Coronary artery (tissue), 2 donors: ENCODE measurements at regions not wholly inside any gene's neighbourhood (a gene's known extent, or its start where the extent isn't known, plus 50 kb on each side); places are given as distances from the start of the nearest gene placed in this dataset.
A peak's percentile ranks its signal among the peaks of the same experiment; 100 is the strongest.
"Not testable (repeated sequence)": the region's sequence is repeated elsewhere in the genome, so short reads cannot be mapped to it uniquely, and the experiment has no call there.

Experiments used
- DNase-seq: peaks from one replicate; pipeline ENCODE4 v3.0.0-alpha.2; 2017; ENCODE audit warnings: low spot score
- H3K27ac ChIP-seq, 2 donors: fragments of 200-600 bp; sonication (generic); one replicate each; pipeline ENCODE4 v1.5.1; 2016 to 2019
- H3K4me3 ChIP-seq: fragments of 200-600 bp; sonication (generic); 2 replicates; pipeline ENCODE4 v1.5.1; 2016; ENCODE audit warnings: mild to moderate bottlenecking, moderate library complexity
- TF ChIP-seq, protein P1 (sequence below): fragments of 200-600 bp; sonication (generic); IDR thresholded peaks from one replicate; pipeline ENCODE4 v1.5.1; 2019; ENCODE audit warnings: antibody characterized with exemption

DNA sequence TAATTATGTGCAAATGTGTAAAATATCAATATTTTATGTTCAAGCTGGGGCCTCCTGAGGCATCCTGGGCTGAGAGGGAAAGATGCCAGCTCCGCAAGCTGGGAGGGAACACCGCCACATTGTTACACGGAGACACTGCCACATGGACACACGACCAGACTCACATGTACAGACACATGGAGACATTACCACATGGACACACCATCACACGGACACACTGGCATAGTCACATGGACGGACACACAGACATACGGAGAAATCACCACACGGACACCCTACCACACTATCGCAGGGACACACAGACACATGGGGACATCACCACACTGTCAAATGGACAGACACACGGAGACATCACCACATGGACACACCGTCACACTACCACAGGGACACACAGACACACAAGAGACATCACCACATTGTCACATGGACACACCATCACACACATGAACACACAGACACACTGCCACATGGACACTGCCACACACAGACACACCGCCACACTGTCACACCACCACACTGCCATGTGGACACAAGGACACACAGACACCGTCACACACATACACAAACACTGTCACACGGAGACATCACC is 117.6 kb downstream of the CCDC74A start:
- TF ChIP-seq, protein P1, sequence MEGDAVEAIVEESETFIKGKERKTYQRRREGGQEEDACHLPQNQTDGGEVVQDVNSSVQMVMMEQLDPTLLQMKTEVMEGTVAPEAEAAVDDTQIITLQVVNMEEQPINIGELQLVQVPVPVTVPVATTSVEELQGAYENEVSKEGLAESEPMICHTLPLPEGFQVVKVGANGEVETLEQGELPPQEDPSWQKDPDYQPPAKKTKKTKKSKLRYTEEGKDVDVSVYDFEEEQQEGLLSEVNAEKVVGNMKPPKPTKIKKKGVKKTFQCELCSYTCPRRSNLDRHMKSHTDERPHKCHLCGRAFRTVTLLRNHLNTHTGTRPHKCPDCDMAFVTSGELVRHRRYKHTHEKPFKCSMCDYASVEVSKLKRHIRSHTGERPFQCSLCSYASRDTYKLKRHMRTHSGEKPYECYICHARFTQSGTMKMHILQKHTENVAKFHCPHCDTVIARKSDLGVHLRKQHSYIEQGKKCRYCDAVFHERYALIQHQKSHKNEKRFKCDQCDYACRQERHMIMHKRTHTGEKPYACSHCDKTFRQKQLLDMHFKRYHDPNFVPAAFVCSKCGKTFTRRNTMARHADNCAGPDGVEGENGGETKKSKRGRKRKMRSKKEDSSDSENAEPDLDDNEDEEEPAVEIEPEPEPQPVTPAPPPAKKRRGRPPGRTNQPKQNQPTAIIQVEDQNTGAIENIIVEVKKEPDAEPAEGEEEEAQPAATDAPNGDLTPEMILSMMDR: no peak
- H3K4me3 ChIP-seq: no peak overlapping the region
- no peak overlapping the region for H3K27ac ChIP-seq
- no peak for DNase-seq

- H3K4me3 ChIP-seq, DNase-seq, H3K27ac ChIP-seq: not testable (repeated sequence)
These were observed 118.5 kb downstream of the CCDC74A start for GRCh38 chr2:131646220-131646619.

- TF ChIP-seq, protein P1: no peak
- no peak overlapping the region for H3K27ac ChIP-seq
- no peak for DNase-seq
- peak overlapping the region; percentile 39 for H3K4me3 ChIP-seq
These were observed 119.1 kb downstream of the CCDC74A start for GRCh38 chr2:131646669-131647297.

- not testable (repeated sequence) for H3K4me3 ChIP-seq, DNase-seq, H3K27ac ChIP-seq
These were observed 120.9 kb downstream of the CCDC74A start for GRCh38 chr2:131648565-131648964.

- not testable (repeated sequence) for DNase-seq, H3K4me3 ChIP-seq, H3K27ac ChIP-seq
These were observed 124.6 kb downstream of the CCDC74A start for GRCh38 chr2:131652246-131652645.

DNA sequence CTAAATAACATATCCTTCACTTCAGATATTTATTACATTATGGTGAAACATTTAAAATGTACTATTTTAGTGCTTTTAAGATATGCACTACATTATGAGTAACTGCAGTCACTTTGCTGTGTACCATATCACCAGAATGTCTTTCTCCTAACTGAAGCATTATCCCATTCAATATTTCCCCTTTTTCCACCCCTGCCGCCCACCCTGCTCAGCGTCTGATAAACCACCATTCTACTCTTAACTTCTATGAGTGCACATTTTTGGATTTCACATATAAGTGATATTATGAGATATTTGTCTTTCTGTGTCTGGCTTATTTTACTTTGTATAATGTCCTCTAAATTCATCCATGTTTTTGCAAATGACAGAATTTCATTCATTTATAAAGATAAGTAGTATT is 126.4 kb downstream of the CCDC74A start:
- H3K27ac ChIP-seq, DNase-seq, H3K4me3 ChIP-seq: not testable (repeated sequence)

GRCh38 chr2:131656816-131657633 is 129.3 kb downstream of the CCDC74A start:
- TF ChIP-seq, protein P1: no peak
- no peak overlapping the region for H3K4me3 ChIP-seq
- DNase-seq: no peak
- no peak overlapping the region for H3K27ac ChIP-seq

DNA sequence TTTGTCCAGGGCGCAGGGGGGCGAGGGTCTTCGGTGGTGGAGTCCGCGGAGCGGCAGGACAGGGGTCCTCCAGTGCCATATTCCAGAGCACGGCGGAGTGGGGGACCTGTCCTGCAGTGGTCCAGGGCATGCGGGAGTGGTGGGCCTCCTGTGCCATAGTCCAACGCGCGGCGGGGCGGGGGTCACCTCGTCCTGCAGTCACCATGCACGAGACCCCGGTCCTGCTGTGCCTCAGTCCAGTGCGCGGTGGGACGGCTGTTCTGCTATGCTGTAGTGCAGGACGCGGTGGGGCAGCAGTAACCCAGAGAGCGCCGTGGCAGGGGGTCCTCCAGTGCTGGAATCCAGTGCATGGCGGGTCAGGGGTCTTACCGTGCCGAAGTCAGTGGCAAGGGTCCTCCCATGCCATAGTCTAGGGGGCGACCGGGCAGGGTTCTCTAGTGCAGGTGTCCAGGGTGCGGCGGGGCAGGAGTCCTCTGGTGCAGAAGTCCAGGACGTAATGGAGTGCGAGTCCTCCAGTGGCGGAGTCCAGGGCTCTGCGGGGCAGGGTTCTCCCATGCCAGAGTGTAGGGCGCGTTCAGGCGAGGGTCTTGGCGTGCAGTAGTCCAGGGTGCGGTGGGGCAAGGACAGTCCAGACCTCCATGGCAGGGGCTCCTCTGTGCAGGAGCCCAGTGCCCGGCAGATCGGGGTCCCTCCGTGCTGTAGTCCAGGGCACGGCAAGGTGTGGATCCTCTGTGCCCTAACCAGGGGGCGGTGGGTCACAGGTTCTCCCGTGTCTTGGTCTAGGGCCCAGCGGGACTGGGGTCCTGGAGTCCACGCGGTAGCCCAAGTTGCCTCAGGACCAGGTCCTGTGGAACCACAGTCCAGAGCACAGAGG is 130.4 kb downstream of the CCDC74A start:
- H3K4me3 ChIP-seq: no peak overlapping the region
- H3K27ac ChIP-seq: no peak overlapping the region
- no peak for DNase-seq
- TF ChIP-seq, protein P1: no peak
